Limb (tissue), 2 donors: ENCODE measurements at regions not wholly inside any gene's neighbourhood (a gene's known extent, or its start where the extent isn't known, plus 50 kb on each side); places are given as distances from the start of the nearest gene placed in this dataset.
"Not testable (repeated sequence)": the region's sequence is repeated elsewhere in the genome, so short reads cannot be mapped to it uniquely, and the experiment has no call there.

Experiments used
- DNase-seq, 2 donors: peaks; one replicate each; pipeline ENCODE4 v3.0.0-alpha.2; 2016; ENCODE audit errors: extremely low spot score in 2 of 2

- DNase-seq, result not testable (repeated sequence)
These were observed 115.7 kb upstream of the AKAP13 start for GRCh38 chr15:85264614-85265190.

- not testable (repeated sequence) for DNase-seq
These were observed 113.1 kb upstream of the AKAP13 start for GRCh38 chr15:85267158-85267857.

- no peak for DNase-seq
These were observed 105.9 kb upstream of the AKAP13 start for GRCh38 chr15:85274315-85275050.

DNA sequence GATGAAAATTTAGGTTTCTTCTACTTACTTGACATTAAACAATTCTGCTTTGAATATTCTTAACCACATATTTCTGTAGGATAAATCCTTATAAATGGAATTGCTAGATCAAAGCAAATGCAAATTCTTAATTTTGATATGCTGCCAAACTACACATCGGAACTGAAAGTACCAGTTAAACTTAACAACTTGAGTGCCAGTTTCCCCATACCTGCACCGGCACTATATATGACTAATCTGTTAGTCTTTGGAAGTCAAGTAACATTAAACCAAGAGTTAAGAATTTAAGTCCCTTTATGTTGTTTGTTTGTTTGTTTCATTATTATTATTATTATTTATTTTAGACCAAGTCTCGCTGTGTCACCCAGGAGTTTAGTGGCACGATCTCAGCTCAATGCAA is 103.9 kb upstream of the AKAP13 start:
- DNase-seq, result no peak

- no peak for DNase-seq
These were observed 103.5 kb upstream of the AKAP13 start for GRCh38 chr15:85276921-85277320.

DNA sequence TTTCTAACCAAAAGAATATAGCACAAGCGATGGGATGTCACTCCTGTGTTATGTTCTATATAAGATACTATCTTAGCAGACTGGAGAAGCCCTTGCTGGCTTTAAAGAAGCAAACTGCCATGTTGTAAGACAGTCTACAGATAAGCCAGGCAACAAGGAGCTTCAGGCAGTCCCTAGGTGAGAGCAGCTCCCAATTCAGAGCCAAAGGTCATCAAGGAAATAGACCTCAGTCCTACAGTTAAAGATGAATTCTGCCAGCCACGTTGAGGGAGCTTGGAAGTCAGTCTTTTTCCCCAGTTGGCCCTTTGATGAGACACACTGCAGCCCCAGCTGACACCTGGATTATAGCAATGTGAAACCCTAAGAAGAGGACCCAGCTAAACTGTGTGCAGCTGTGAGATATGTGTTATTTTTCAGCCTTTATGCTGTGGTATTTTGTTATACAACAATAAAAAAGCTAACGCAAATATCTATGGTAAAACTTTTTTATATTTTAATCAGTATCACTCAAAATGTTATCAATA is 102.5 kb upstream of the AKAP13 start:
- no peak for DNase-seq

- DNase-seq, result no peak
These were observed 100.2 kb upstream of the AKAP13 start for GRCh38 chr15:85280203-85280602.

GRCh38 chr15:85281293-85281882 is 99.0 kb upstream of the AKAP13 start:
- DNase-seq, result no peak

- no peak for DNase-seq
These were observed 97.8 kb upstream of the AKAP13 start for GRCh38 chr15:85282504-85283115.

- DNase-seq, result not testable (repeated sequence)
These were observed 96.6 kb upstream of the AKAP13 start for GRCh38 chr15:85283815-85284214.

DNA sequence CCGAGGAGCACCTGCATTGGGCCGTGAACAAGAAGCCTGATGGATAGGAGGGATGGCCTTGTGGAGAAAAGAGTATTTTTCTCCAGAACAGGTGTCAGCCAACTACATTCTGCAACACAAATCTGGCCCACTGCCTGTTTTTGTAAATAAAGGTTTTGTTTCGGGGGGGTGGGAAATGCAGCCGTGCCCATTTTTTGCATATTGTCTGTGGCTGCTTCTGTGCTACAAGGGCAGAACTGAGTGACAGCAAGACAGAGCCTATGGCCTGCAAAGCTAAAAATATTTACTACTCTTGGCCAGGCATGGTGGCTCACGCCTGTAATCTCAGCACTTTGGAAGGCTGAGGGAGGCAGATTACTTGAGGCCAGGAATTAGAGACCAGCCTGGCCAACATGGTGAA is 95.9 kb upstream of the AKAP13 start:
- no peak for DNase-seq

DNA sequence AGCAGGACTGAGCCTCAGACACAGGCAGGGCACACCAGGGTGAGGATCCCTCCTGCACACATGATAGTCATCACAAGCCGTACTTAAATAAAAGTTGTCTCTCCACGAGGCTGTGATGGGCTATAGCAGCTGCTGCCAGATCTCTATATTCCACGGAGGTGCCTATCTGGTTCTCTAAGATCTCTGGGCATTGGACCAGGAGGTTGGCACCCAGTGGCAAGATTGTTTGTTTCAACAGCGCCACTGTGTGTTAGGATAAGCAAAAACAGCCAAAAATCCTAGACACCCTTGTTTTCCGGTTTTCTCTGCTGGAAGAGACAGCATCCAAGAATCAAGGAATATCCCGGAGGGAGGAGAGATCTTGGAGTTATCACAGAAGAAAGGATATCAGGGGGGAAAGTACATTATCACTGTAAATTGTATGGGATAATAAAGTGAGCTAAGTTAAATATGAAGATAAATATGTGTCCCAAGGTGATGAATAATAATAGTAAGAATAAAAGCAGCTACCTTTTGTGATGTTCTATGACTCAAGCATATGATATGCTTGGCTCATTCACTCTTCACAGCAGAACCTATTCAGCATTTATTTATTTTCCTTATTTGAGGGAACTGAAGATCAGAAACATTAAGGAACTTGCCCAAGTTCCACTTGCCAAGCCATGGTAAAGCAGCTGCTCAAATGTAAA is 90.6 kb upstream of the AKAP13 start:
- DNase-seq, result peak in 1 of 2 donors; percentile 8

DNA sequence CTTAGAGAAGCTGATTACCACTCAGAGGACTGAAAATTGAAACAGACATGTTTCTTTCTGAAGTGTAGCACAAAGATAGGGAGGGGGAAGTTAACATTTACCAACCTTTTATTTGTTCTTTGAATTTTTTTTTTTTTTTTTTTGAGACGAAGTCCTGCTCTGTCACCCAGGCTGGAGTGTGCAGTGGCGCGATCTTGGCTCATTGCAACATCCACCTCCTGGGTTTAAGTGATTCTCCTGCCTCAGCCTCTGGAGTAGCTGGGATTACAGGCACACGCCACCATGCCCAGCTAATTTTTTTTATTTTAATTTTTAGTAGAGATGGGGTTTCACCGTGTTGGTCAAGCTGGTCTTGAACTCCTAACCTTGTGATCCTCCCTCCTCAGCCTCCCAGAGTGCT is 87.8 kb upstream of the AKAP13 start:
- not testable (repeated sequence) for DNase-seq

- peak; percentile 62 to 76 for DNase-seq
These were observed 83.6 kb upstream of the AKAP13 start for GRCh38 chr15:85296615-85297402.

GRCh38 chr15:85297537-85297936 is 82.9 kb upstream of the AKAP13 start:
- DNase-seq, result no peak

DNA sequence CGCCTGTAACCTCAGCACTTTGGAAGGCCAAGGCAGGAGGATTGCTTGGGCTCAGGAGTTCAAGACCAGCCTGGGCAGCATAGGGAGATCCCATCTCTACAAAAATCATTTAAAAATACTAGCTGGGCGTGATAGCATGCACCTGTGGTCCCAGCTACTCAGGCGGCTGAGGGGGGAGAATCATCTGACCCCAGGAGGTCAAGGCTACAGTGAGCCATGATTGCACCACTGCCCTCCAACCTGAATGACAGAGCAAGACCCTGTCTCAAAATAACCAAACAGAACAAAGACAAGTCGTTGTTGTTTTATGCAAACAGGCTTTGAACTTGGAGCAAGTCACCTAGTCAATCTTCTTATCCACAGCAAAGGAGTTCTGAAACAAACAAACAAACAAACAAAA is 82.0 kb upstream of the AKAP13 start:
- DNase-seq, result no peak

- no peak for DNase-seq
These were observed 81.5 kb upstream of the AKAP13 start for GRCh38 chr15:85298941-85299340.

DNA sequence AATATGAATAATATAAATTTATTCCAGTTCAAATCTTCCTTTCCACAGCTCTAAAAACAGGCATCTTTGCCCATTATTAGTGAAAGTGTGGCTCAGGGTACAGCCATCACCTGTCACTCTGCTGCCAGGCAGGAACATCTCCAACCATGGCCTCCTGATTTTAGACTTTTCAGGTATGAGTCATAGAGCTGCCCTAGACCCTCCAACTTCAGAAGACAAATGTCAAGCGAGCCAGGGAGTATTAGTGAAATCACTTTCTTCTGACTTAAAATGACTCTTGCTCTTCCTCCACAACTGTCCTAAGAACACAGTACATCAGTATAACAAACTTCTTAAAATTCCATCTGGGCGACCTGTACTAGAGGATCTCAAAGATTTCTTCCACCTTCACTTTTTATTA is 78.1 kb upstream of the AKAP13 start:
- no peak for DNase-seq

DNA sequence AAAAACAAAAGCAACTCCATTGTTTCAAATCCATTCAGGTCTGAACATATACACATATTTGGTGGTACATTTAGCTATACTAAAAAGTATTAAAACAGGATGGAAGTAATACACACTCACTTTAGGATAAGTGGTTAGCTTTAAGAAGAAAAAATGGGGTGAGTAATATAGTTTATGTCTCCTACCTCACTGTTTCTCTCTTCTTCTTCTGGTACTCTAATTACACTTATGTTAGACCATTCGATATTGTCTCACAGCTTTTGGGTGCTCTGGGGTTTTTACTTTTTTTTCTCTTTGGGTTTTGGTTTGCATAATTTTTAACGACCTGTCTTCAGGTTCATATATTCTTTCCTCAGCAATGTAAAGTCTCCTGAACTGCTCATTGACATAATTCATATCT is 75.4 kb upstream of the AKAP13 start:
- no peak for DNase-seq
